ENCODE measurements at regions not wholly inside any gene's neighbourhood (a gene's known extent, or its start where the extent isn't known, plus 50 kb on each side); places are given as distances from the start of the nearest gene placed in this dataset.

GRCh38 chr13:50664951-50665350, 178.5 kb downstream of the DLEU7 start:
- Histone ChIP-seq H4K5ac (ENCODE audit: insufficient read length, low read depth, low read length) (peak overlapping the region; percentile 87), H2BK20ac (ENCODE audit: low read depth, low read length, poor library complexity, severe bottlenecking) (no peak overlapping the region), H2BK5ac (ENCODE audit: insufficient read length, low read length) (no peak overlapping the region), H2BK12ac (ENCODE audit: insufficient read length, low read depth, low read length) (no peak overlapping the region), H3K9me3 (ENCODE audit: control insufficient read depth, low read depth, low read length) (no peaks in the 10 kb centered on the region), H2BK120ac (ENCODE audit: low read depth, low read length, poor library complexity, severe bottlenecking) (no peak overlapping the region), H3K4me2 (ENCODE audit: insufficient read depth, insufficient read length, low read length) (no peak overlapping the region), H3K14ac (ENCODE audit: insufficient read depth, low read length) (no peak overlapping the region), H3K23ac (ENCODE audit: insufficient read length, low read depth, low read length) (no peak overlapping the region), H3K18ac (ENCODE audit: insufficient read length, low read depth, low read length) (no peak overlapping the region), H3K56ac (ENCODE audit: insufficient read length, low read depth, low read length) (no peak overlapping the region), H3T11ph (ENCODE audit: low read length) (no peak overlapping the region), H4K20me1 (ENCODE audit: control insufficient read depth, insufficient read depth, insufficient read length) (no peaks in the 10 kb centered on the region), H3K4me1 (ENCODE audit: insufficient read depth, low read length) (no peaks in the 10 kb centered on the region), H4K8ac (replicated peaks; ENCODE audit: insufficient read length, low read depth, low read length) (no peak overlapping the region), H2AFZ (ENCODE audit: low read length) (no peak overlapping the region), H3K79me1 (ENCODE audit: insufficient read depth, low read depth, low read length, poor library complexity, severe bottlenecking) (no peaks in the 10 kb centered on the region), H2BK15ac (ENCODE audit: low read depth, low read length) (no peak overlapping the region), H3K9ac (ENCODE audit: extremely low read depth, insufficient read length, low read length) (no peak overlapping the region), H3K4ac (ENCODE audit: low read depth, low read length) (no peak overlapping the region), H3K79me2 (ENCODE audit: insufficient read depth, low read length) (no peaks in the 10 kb centered on the region), H4K91ac (ENCODE audit: insufficient read length, low read depth, low read length) (no peak overlapping the region), H3K27ac (ENCODE audit: insufficient read length, low read depth, low read length) (no peak overlapping the region), H3K23me2 (ENCODE audit: insufficient read length, low read depth, low read length, poor library complexity, severe bottlenecking) (peaks cover 2% of the 10 kb centered on the region), H2AK5ac (ENCODE audit: insufficient read length, low read length) (no peak overlapping the region), H3K27me3 (ENCODE audit: insufficient read depth, low read length) (no peaks in the 10 kb centered on the region)
- H3K27me3 Mint-ChIP-seq (ENCODE audit: low read depth) = no peaks in the 10 kb centered on the region
- peaks cover 4% of the 10 kb centered on the region in 2 experiments for H3K4me1 Mint-ChIP-seq
- H3K36me3 Mint-ChIP-seq (ENCODE audit: insufficient read depth in 1 of 3, low read depth in 3 of 3) = no peaks in the 10 kb centered on the region
- H3K9me3 Mint-ChIP-seq = peaks cover 0 to 2% of the 10 kb centered on the region in 2 experiments; a peak in 1 of 5 replicates
- WGBS (ENCODE audit: extremely low coverage, insufficient read length, low lambda C conversion rate) = no CpG with 5 or more reads among the region's 2 CpGs
- H3K4me3 Mint-ChIP-seq = no peak overlapping the region
- TF ChIP-seq CTCF (conservative IDR thresholded peaks at IDR 0.05) = no peak
- H3K27ac Mint-ChIP-seq = no peak overlapping the region
- DNase-seq = no peak

Data from H9 (cell line).